Heart left ventricle (tissue), 16 donors: ENCODE measurements at regions not wholly inside any gene's neighbourhood (a gene's known extent, or its start where the extent isn't known, plus 50 kb on each side); places are given as distances from the start of the nearest gene placed in this dataset.

ENCODE experiments used
- ATAC-seq, 4 donors: fragments of 200-7000 bp; cut with Tn5 transposase; one replicate each; pipeline ENCODE4 v1.9.1; 2020 to 2022; ENCODE audit warnings: moderate library complexity in 4 of 4, mild to moderate bottlenecking in 3 of 4, moderate number of reproducible peaks in 1 of 4
- DNase-seq, 5 donors: peaks; one replicate each; pipeline ENCODE4 v3.0.0-alpha.2; 2020
- H3K27ac ChIP-seq, 12 donors: fragments of 200-600 bp; sonication (generic) in 4 of 12; one replicate each; pipeline versions ENCODE4 v1.5.0 to v1.8.0; 2016 to 2022; ENCODE audit warnings: mild to moderate bottlenecking in 2 of 12
- H3K27me3 ChIP-seq, 9 donors: fragments of 200-600 bp; sonication (generic) in 2 of 9; one replicate each; pipeline versions ENCODE4 v1.5.1 to v1.8.0; 2016 to 2022; ENCODE audit warnings: mild to moderate bottlenecking in 3 of 9
- H3K36me3 ChIP-seq, 9 donors: fragments of 200-600 bp; sonication (generic) in 2 of 9; one replicate each; pipeline versions ENCODE4 v1.5.0 to v1.8.0; 2018 to 2022; ENCODE audit warnings: mild to moderate bottlenecking in 2 of 9
- H3K4me1 ChIP-seq, 12 donors: fragments of 200-600 bp; sonication (generic) in 4 of 12; one replicate each; pipeline versions ENCODE4 v1.5.0 to v1.8.0; 2016 to 2022; ENCODE audit warnings: mild to moderate bottlenecking in 3 of 12
- H3K4me3 ChIP-seq, 12 donors: fragments of 200-600 bp; sonication (generic) in 4 of 12; one replicate each; pipeline versions ENCODE4 v1.5.0 to v1.8.0; 2017 to 2022; ENCODE audit warnings: mild to moderate bottlenecking in 9 of 12, moderate library complexity in 4 of 12
- H3K9me3 ChIP-seq, 12 donors: fragments of 200-600 bp; sonication (generic) in 4 of 12; one replicate each; pipeline versions ENCODE4 v1.5.0 to v1.8.0; 2016 to 2022; ENCODE audit warnings: mild to moderate bottlenecking in 1 of 12
- POLR2A ChIP-seq, 2 donors: fragments of 450-650 bp; IDR thresholded peaks; one replicate each; pipeline ENCODE4 v1.6.1; 2017; ENCODE audit warnings: antibody characterized with exemption in 2 of 2, mild to moderate bottlenecking in 2 of 2, moderate library complexity in 2 of 2
- WGBS, 4 donors: extraction: QIAGEN DNeasy Blood & Tissue Kit in 2 of 4; methylation state at CpG; one replicate each; pipeline versions ENCODE4 v1.1.5 to v1.1.7; 2013 to 2018; 5-methylcytosine and 5-hydroxymethylcytosine counted together
- intact Hi-C, 10 donors: fragments of 100-400 bp; cut with DNase I; formaldehyde crosslinking; loops; one replicate each; pipeline versions ENCODE4 v1.11.1 to v1.14.2; 2022
- TF ChIP-seq, protein P1 (sequence below), 12 donors: fragments of 200-600 bp; sonication (generic) in 4 of 12; IDR thresholded peaks; one replicate each; pipeline versions ENCODE4 v1.5.0 to v1.8.0; 2018 to 2022; ENCODE audit warnings: antibody characterized with exemption in 12 of 12, mild to moderate bottlenecking in 5 of 12
- donor health status: ischemic (EF 13 %, LVEDD 7.1; RV severe dilation, severe dysfunction).
- donor health status: healthy with polysubstance abuse.
- donor health status: DM: no; HTN: yes; CAD: no.
- donor health status: DM: no; HTN: no; CAD: no.
- donor health status: ischemic (EF 25% LVEDD 6.9; RV normal size, moderate dysfunction).
- donor health status: ischemic (EF 25% LVEDD 5.7; RV mildly dilated, moderate dysfunction).
- donor health status: healthy.
- donor health status: DM: yes; HTN: yes; CAD: no.
- donor health status: ischemic (EF 35%, LVEDD 5.7; RV mildly dilated, moderate dysfunction).
- donor health status: nonischemic (EF 11% LVEDD 7.7; RV severe dilation, severe dysfunction).
- donor health status: DM: yes; HTN: yes; CAD: no.
- donor health status: PGD.
- donor health status: ischemic (EF 29% LVEDD 5.4; RV normal size, mild dysfunction).
- donor health status: nonischemic (EF 23%, LVEDD 6.1; RV moderate dilation, normal function).

DNA sequence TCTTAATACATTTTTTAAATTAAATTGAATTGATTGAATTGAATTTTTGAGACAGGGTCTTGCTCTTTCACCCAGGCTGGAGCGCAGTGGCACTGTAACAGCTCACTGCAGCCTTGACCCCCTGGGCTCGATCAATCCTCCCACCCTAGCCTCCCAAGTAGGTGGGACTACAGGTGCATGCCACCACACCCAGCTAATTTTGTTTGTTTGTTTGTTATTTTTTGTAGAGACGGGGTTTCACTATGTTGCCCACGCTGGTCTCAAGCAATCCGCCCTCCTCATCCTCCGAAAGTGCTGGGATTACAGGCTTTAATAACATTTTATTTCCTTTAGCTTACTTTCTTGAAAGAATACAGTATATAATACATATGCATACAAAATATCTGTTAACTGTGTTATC, 226.9 kb downstream of the BUD13 start:
- peaks cover 0 to 11% (median 0%) of the 10 kb centered on the region in 9 donors for H3K27me3 ChIP-seq
- WGBS, 4 donors, result 92 to 96% (median 94%) methylated on average over 6 of the region's 6 CpGs

DNA sequence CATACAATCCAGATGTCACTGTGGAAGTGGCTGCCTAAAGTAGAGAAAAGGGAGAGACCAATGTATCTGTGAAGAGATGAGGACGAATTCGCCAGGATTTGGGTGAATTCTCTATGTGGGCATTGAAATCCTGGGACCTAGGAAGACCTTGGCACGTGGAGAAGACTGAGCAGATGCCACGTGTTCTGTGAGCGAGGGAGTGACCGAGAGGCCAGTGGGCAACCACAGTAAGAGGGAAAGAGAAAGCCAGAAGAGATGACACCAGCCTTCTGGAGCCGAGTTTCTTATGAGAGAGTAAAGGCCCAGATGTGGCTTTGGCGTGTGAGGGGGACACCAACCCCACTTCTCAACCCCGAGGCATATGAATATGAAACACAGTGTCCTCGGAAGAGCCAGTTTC, 228.1 kb downstream of the BUD13 start:
- ATAC-seq (no peak), DNase-seq (no peak)
- no peaks in the 10 kb centered on the region for H3K36me3 ChIP-seq

More for the DNA sequence above, 226.9 kb downstream of the BUD13 start:
- Histone ChIP-seq H3K4me3 (no peak overlapping the region), H3K4me1 (no peaks in the 10 kb centered on the region), H3K9me3 (peaks cover 0 to 6% (median 0%) of the 10 kb centered on the region in 12 donors), H3K36me3 (no peaks in the 10 kb centered on the region), H3K27ac (no peak overlapping the region)
- DNase-seq (no peak), ATAC-seq (no peak)
- TF ChIP-seq, protein P1, sequence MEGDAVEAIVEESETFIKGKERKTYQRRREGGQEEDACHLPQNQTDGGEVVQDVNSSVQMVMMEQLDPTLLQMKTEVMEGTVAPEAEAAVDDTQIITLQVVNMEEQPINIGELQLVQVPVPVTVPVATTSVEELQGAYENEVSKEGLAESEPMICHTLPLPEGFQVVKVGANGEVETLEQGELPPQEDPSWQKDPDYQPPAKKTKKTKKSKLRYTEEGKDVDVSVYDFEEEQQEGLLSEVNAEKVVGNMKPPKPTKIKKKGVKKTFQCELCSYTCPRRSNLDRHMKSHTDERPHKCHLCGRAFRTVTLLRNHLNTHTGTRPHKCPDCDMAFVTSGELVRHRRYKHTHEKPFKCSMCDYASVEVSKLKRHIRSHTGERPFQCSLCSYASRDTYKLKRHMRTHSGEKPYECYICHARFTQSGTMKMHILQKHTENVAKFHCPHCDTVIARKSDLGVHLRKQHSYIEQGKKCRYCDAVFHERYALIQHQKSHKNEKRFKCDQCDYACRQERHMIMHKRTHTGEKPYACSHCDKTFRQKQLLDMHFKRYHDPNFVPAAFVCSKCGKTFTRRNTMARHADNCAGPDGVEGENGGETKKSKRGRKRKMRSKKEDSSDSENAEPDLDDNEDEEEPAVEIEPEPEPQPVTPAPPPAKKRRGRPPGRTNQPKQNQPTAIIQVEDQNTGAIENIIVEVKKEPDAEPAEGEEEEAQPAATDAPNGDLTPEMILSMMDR (IDR thresholded peaks at IDR 0.05), result no peak
- no peak for TF ChIP-seq POLR2A (IDR thresholded peaks at IDR 0.05)
- intact Hi-C loops, result no loop called here

DNA sequence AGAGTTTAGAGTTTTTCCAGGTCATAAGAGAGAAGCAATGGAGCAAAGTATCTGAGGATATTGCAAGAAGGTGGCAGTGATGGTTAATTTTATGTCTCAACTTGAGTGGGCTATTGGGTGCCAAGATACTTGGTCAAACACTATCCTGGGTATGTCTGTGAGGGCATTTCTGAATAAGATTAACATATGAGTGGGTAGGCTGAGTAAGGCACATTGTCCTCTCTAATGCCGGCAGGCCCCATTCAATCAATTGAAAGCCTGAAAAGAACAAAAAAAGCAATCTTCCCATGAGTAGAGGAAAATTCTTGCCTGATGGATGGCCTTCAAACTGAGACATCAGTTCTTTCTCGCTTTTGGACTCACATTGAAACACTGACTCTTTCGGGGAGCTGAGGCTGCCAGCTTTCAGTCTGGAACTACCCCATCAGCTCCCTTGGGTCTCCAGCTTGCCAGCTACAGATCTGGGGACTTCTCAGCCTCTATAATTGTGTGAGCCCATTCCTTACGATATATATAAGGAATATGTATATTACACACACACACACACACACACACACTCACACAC, 228.8 kb downstream of the BUD13 start:
- no peak for ATAC-seq
- Histone ChIP-seq H3K36me3 (no peaks in the 10 kb centered on the region), H3K27me3 (peaks cover 0 to 26% (median 0%) of the 10 kb centered on the region in 9 donors), H3K4me3 (no peak overlapping the region), H3K27ac (no peak overlapping the region), H3K4me1 (no peaks in the 10 kb centered on the region), H3K9me3 (peaks cover 0 to 4% (median 0%) of the 10 kb centered on the region in 12 donors)
- intact Hi-C loops, result no loop called here
- WGBS, 4 donors, result 82 to 90% (median 88%) methylated on average over 4 of the region's 4 CpGs
- TF ChIP-seq, protein P1 (IDR thresholded peaks at IDR 0.05), result no peak
- TF ChIP-seq POLR2A (IDR thresholded peaks at IDR 0.05), result no peak
- no peak for DNase-seq

More for the DNA sequence above, 228.1 kb downstream of the BUD13 start:
- no peak for TF ChIP-seq POLR2A (IDR thresholded peaks at IDR 0.05)
- Histone ChIP-seq H3K27ac (no peak overlapping the region), H3K4me3 (no peak overlapping the region), H3K9me3 (peaks cover 0 to 6% (median 0%) of the 10 kb centered on the region in 12 donors), H3K27me3 (peaks cover 0 to 20% (median 0%) of the 10 kb centered on the region in 9 donors), H3K4me1 (no peaks in the 10 kb centered on the region)
- WGBS, 4 donors, result 79 to 85% (median 84%) methylated on average over 10 of the region's 10 CpGs
- intact Hi-C loops, result no loop called here

DNA sequence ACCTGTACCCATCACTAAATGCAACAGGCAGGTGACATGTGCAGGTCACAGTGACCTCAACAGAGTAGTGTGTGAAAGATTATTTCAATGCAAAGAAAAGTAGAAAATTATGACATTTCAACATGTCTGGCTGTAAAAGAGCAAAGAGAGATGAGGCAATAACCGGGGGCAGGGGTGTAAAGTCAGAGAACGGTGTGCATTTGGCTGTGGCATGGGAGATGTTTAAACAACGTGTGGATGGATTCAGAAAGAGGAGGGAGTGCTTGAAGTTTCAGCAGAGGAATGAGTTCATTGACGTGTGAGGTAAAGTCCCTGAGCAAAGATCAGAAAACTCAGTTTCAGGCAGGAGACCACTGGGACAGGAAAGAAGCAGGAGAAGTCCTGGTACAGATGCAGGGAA, 229.7 kb downstream of the BUD13 start:
- Histone ChIP-seq H3K27me3 (peaks cover 0 to 31% (median 0%) of the 10 kb centered on the region in 9 donors), H3K36me3 (no peaks in the 10 kb centered on the region), H3K27ac (no peak overlapping the region), H3K4me3 (no peak overlapping the region), H3K9me3 (peaks cover 0 to 4% (median 0%) of the 10 kb centered on the region in 12 donors), H3K4me1 (no peaks in the 10 kb centered on the region)
- WGBS, 4 donors, result 55 to 62% (median 61%) methylated on average over 4 of the region's 4 CpGs
- no peak for TF ChIP-seq POLR2A (IDR thresholded peaks at IDR 0.05)
- TF ChIP-seq, protein P1 (IDR thresholded peaks at IDR 0.05), result no peak
- no peak for ATAC-seq
- DNase-seq, result no peak
- intact Hi-C loops, result no loop called here

DNA sequence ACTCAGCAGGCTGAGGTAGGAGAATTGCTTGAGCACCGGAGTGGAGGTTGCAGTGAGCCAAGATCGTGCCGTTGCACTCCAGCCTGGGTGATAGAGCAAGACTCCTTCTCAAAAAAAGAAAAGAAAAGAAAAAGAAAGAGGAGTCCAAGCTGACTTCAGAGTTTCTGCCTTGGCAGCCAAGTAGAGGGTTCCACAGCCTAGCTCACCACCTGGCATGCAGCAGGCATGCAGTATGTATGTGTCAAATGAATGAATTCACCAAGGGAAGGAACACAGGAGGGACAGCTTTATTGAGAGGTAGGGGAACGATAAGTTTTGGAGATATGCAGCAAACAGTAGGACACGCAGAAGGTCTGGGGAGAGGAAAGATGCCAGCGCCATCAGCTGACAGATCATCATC, 230.4 kb downstream of the BUD13 start:
- ATAC-seq (no peak), DNase-seq (no peak)
- Histone ChIP-seq H3K9me3 (peaks cover 0 to 4% (median 0%) of the 10 kb centered on the region in 12 donors), H3K27me3 (peaks cover 0 to 32% (median 0%) of the 10 kb centered on the region in 9 donors), H3K4me3 (no peak overlapping the region), H3K36me3 (no peaks in the 10 kb centered on the region), H3K4me1 (no peaks in the 10 kb centered on the region), H3K27ac (no peak overlapping the region)
- intact Hi-C loops, result no loop called here
- no peak for TF ChIP-seq POLR2A (IDR thresholded peaks at IDR 0.05)
- TF ChIP-seq, protein P1 (IDR thresholded peaks at IDR 0.05), result no peak
- WGBS, 4 donors, result 82 to 91% (median 84%) methylated on average over 6 of the region's 6 CpGs
